ENCODE measurements at regions not wholly inside any gene's neighbourhood (a gene's known extent, or its start where the extent isn't known, plus 50 kb on each side); places are given as distances from the start of the nearest gene placed in this dataset.

- Histone ChIP-seq H3K79me2 (ENCODE audit: control insufficient read depth, low read length) (no peaks in the 10 kb centered on the region), H3K4me3 (ENCODE audit: low read length) (no peak overlapping the region), H3K4me2 (ENCODE audit: low read length) (no peak overlapping the region), H3K9me3 (ENCODE audit: control insufficient read depth, insufficient read depth, low read length) (no peaks in the 10 kb centered on the region), H4K20me1 (ENCODE audit: control insufficient read depth, insufficient read depth, low read depth, low read length) (no peaks in the 10 kb centered on the region), H3K9me2 (replicated peaks; ENCODE audit: control insufficient read depth, low read length) (no peaks in the 10 kb centered on the region), H3K27me3 (ENCODE audit: control insufficient read depth, low read length) (peaks cover 17% of the 10 kb centered on the region), H3K36me3 (ENCODE audit: control insufficient read depth, low read length) (no peaks in the 10 kb centered on the region), H3K27ac (ENCODE audit: low read depth, low read length) (no peak overlapping the region), H3K4me1 (ENCODE audit: control insufficient read depth, low read length) (no peaks in the 10 kb centered on the region), H3F3A (ENCODE audit: control insufficient read depth, insufficient read depth) (no peaks in the 10 kb centered on the region)
- TF ChIP-seq EZH2phosphoT487 (IDR thresholded peaks at IDR 0.05; ENCODE audit: borderline replicate concordance, low read length) (no peak), CTCF (IDR thresholded peaks at IDR 0.05; ENCODE audit: low read depth, low read length, poor library complexity, severe bottlenecking) (no peak)
Observed at GRCh38 chr6:5923840-5924239, 82.9 kb downstream of the NRN1 start.

- no peak overlapping the region for H3K4me3 ChIP-seq (ENCODE audit: low read length)
- no peaks in the 10 kb centered on the region for H3F3A ChIP-seq (ENCODE audit: control insufficient read depth, insufficient read depth)
- H3K9me2 ChIP-seq (replicated peaks; ENCODE audit: control insufficient read depth, low read length) = no peaks in the 10 kb centered on the region
- no peaks in the 10 kb centered on the region for H3K79me2 ChIP-seq (ENCODE audit: control insufficient read depth, low read length)
- no peaks in the 10 kb centered on the region for H4K20me1 ChIP-seq (ENCODE audit: control insufficient read depth, insufficient read depth, low read depth, low read length)
- no peaks in the 10 kb centered on the region for H3K36me3 ChIP-seq (ENCODE audit: control insufficient read depth, low read length)
- no peak for TF ChIP-seq CTCF (IDR thresholded peaks at IDR 0.05; ENCODE audit: low read depth, low read length, poor library complexity, severe bottlenecking)
- TF ChIP-seq EZH2phosphoT487 (IDR thresholded peaks at IDR 0.05; ENCODE audit: borderline replicate concordance, low read length) = no peak
- no peak overlapping the region for H3K4me2 ChIP-seq (ENCODE audit: low read length)
- no peak overlapping the region for H3K27ac ChIP-seq (ENCODE audit: low read depth, low read length)
- no peaks in the 10 kb centered on the region for H3K9me3 ChIP-seq (ENCODE audit: control insufficient read depth, insufficient read depth, low read length)
- H3K4me1 ChIP-seq (ENCODE audit: control insufficient read depth, low read length) = no peaks in the 10 kb centered on the region
- peaks cover 15% of the 10 kb centered on the region for H3K27me3 ChIP-seq (ENCODE audit: control insufficient read depth, low read length)
Observed at GRCh38 chr6:5922230-5922629, 84.5 kb downstream of the NRN1 start.

- no peaks in the 10 kb centered on the region for H3K9me3 ChIP-seq (ENCODE audit: control insufficient read depth, insufficient read depth, low read length)
- H3K4me3 ChIP-seq (ENCODE audit: low read length) = no peak overlapping the region
- no peaks in the 10 kb centered on the region for H4K20me1 ChIP-seq (ENCODE audit: control insufficient read depth, insufficient read depth, low read depth, low read length)
- no peaks in the 10 kb centered on the region for H3F3A ChIP-seq (ENCODE audit: control insufficient read depth, insufficient read depth)
- H3K27ac ChIP-seq (ENCODE audit: low read depth, low read length) = no peak overlapping the region
- no peak overlapping the region for H3K4me2 ChIP-seq (ENCODE audit: low read length)
- H3K9me2 ChIP-seq (replicated peaks; ENCODE audit: control insufficient read depth, low read length) = no peaks in the 10 kb centered on the region
- H3K36me3 ChIP-seq (ENCODE audit: control insufficient read depth, low read length) = no peaks in the 10 kb centered on the region
- H3K27me3 ChIP-seq (ENCODE audit: control insufficient read depth, low read length) = no peaks in the 10 kb centered on the region
- H3K79me2 ChIP-seq (ENCODE audit: control insufficient read depth, low read length) = no peaks in the 10 kb centered on the region
- H3K4me1 ChIP-seq (ENCODE audit: control insufficient read depth, low read length) = no peaks in the 10 kb centered on the region
- TF ChIP-seq EZH2phosphoT487 (IDR thresholded peaks at IDR 0.05; ENCODE audit: borderline replicate concordance, low read length) = no peak
- no peak for TF ChIP-seq CTCF (IDR thresholded peaks at IDR 0.05; ENCODE audit: low read depth, low read length, poor library complexity, severe bottlenecking)
Observed at GRCh38 chr6:5909721-5910120, 97.0 kb downstream of the NRN1 start.

GRCh38 chr6:5906842-5907241 is 99.9 kb downstream of the NRN1 start:
- no peaks in the 10 kb centered on the region for H3F3A ChIP-seq (ENCODE audit: control insufficient read depth, insufficient read depth)
- H3K9me2 ChIP-seq (replicated peaks; ENCODE audit: control insufficient read depth, low read length) = no peaks in the 10 kb centered on the region
- H4K20me1 ChIP-seq (ENCODE audit: control insufficient read depth, insufficient read depth, low read depth, low read length) = no peaks in the 10 kb centered on the region
- no peak overlapping the region for H3K4me3 ChIP-seq (ENCODE audit: low read length)
- H3K79me2 ChIP-seq (ENCODE audit: control insufficient read depth, low read length) = no peaks in the 10 kb centered on the region
- H3K4me1 ChIP-seq (ENCODE audit: control insufficient read depth, low read length) = no peaks in the 10 kb centered on the region
- TF ChIP-seq CTCF (IDR thresholded peaks at IDR 0.05; ENCODE audit: low read depth, low read length, poor library complexity, severe bottlenecking) (no peak), EZH2phosphoT487 (IDR thresholded peaks at IDR 0.05; ENCODE audit: borderline replicate concordance, low read length) (no peak)
- H3K36me3 ChIP-seq (ENCODE audit: control insufficient read depth, low read length) = no peaks in the 10 kb centered on the region
- no peaks in the 10 kb centered on the region for H3K27me3 ChIP-seq (ENCODE audit: control insufficient read depth, low read length)
- H3K4me2 ChIP-seq (ENCODE audit: low read length) = no peak overlapping the region
- H3K27ac ChIP-seq (ENCODE audit: low read depth, low read length) = no peak overlapping the region
- H3K9me3 ChIP-seq (ENCODE audit: control insufficient read depth, insufficient read depth, low read length) = no peaks in the 10 kb centered on the region
